Sigmoid colon (tissue), 6 donors: ENCODE measurements at regions not wholly inside any gene's neighbourhood (a gene's known extent, or its start where the extent isn't known, plus 50 kb on each side); places are given as distances from the start of the nearest gene placed in this dataset.

Source experiments
- DNase-seq: peaks from one replicate; pipeline ENCODE4 v3.0.0-alpha.2; 2019
- H3K27ac ChIP-seq, 4 donors: fragments of 200-600 bp; sonication (generic); one replicate each; pipeline ENCODE4 v1.5.1; 2016 to 2019; ENCODE audit warnings: mild to moderate bottlenecking in 1 of 4
- H3K27me3 ChIP-seq, 3 donors: fragments of 200-600 bp; sonication (generic); one replicate each; pipeline ENCODE4 v1.5.1; 2019; ENCODE audit warnings: mild to moderate bottlenecking in 1 of 3
- H3K36me3 ChIP-seq, 4 donors: fragments of 200-600 bp; sonication (generic); one replicate each; pipeline ENCODE4 v1.5.1; 2016 to 2019
- H3K4me1 ChIP-seq, 4 donors: fragments of 200-600 bp; sonication (generic); one replicate each; pipeline ENCODE4 v1.5.1; 2017 to 2019
- H3K4me3 ChIP-seq, 4 donors: fragments of 200-600 bp; sonication (generic); one replicate each; pipeline ENCODE4 v1.5.1; 2017 to 2019; ENCODE audit warnings: mild to moderate bottlenecking in 2 of 4, moderate library complexity in 1 of 4
- H3K9me3 ChIP-seq, 4 donors: fragments of 200-600 bp in 3 of 4; sonication (generic) in 3 of 4; one replicate each; pipeline versions ENCODE4 v1.5.1 to v1.6.1; 2013 to 2019
- EP300 ChIP-seq, 4 donors: sonication (generic); formaldehyde crosslinking; IDR thresholded peaks; one replicate each; pipeline ENCODE4 v1.6.1; 2017; ENCODE audit warnings: antibody characterized with exemption in 4 of 4
- POLR2A ChIP-seq, 2 donors: fragments of 450-650 bp; IDR thresholded peaks; one replicate each; pipeline ENCODE4 v1.6.1; 2016; ENCODE audit warnings: antibody characterized with exemption in 2 of 2, mild to moderate bottlenecking in 2 of 2, moderate library complexity in 2 of 2
- POLR2AphosphoS5 ChIP-seq, 4 donors: sonication (generic); formaldehyde crosslinking; IDR thresholded peaks; one replicate each; pipeline ENCODE4 v1.6.1; 2017; ENCODE audit warnings: antibody characterized with exemption in 4 of 4
- WGBS, 2 donors: extraction: QIAGEN DNeasy Blood & Tissue Kit; methylation state at CpG; one replicate each; pipeline ENCODE4 v1.1.7; 2013; 5-methylcytosine and 5-hydroxymethylcytosine counted together
- intact Hi-C: fragments of 100-400 bp; cut with DNase I; formaldehyde crosslinking; loops from one replicate; pipeline ENCODE4 v1.15.1; 2023
- TF ChIP-seq, protein P1 (sequence below), 4 experiments: fragments of 450-650 bp in 3 of 4; fragments of 200-600 bp in 1 of 4; IDR thresholded peaks; one replicate each; pipeline ENCODE4 v1.5.1; 2016 to 2019; ENCODE audit warnings: antibody characterized with exemption in 4 of 4, mild to moderate bottlenecking in 3 of 4, moderate library complexity in 2 of 4
- donor health status: healthy with polysubstance abuse.
- donor health status: healthy.

GRCh38 chr5:130643321-130643720 is 521.7 kb downstream of the HINT1 start:
- no peaks in the 10 kb centered on the region for H3K36me3 ChIP-seq
- intact Hi-C loops: no loop called here
- DNase-seq: no peak
- H3K4me3 ChIP-seq: no peak overlapping the region
- TF ChIP-seq POLR2A (IDR thresholded peaks at IDR 0.05): no peak
- TF ChIP-seq, protein P1, sequence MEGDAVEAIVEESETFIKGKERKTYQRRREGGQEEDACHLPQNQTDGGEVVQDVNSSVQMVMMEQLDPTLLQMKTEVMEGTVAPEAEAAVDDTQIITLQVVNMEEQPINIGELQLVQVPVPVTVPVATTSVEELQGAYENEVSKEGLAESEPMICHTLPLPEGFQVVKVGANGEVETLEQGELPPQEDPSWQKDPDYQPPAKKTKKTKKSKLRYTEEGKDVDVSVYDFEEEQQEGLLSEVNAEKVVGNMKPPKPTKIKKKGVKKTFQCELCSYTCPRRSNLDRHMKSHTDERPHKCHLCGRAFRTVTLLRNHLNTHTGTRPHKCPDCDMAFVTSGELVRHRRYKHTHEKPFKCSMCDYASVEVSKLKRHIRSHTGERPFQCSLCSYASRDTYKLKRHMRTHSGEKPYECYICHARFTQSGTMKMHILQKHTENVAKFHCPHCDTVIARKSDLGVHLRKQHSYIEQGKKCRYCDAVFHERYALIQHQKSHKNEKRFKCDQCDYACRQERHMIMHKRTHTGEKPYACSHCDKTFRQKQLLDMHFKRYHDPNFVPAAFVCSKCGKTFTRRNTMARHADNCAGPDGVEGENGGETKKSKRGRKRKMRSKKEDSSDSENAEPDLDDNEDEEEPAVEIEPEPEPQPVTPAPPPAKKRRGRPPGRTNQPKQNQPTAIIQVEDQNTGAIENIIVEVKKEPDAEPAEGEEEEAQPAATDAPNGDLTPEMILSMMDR (IDR thresholded peaks at IDR 0.05): no peak
- no peak for TF ChIP-seq EP300 (IDR thresholded peaks at IDR 0.05)
- TF ChIP-seq POLR2AphosphoS5 (IDR thresholded peaks at IDR 0.05): no peak
- H3K9me3 ChIP-seq: peaks cover 0 to 4% (median 0%) of the 10 kb centered on the region in 4 donors
- 91% methylated on average over 5 of the region's 5 CpGs for WGBS, 2 donors
- H3K27ac ChIP-seq: no peak overlapping the region
- no peaks in the 10 kb centered on the region for H3K4me1 ChIP-seq
- no peaks in the 10 kb centered on the region for H3K27me3 ChIP-seq

DNA sequence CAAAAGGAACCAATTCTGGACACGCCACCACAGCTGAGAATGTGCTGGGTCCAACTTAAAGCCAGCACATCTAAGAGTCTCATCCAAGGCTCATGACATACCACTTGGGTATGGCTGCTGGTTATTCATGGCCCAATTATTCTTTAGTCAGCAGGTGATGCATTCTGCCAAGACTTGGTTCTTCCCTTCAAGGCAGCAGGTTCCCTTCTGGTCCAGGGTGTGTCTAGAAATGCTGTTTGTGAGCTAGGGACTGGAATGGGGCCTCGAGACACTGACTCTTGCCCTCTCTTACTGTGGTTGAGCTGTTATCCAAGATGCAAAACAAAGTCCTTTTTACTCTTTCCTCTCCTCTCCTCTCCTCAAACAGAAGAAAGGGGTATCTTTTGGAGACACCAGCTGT is 522.6 kb downstream of the HINT1 start:
- no peak overlapping the region for H3K27ac ChIP-seq
- H3K4me1 ChIP-seq: no peaks in the 10 kb centered on the region
- H3K27me3 ChIP-seq: no peaks in the 10 kb centered on the region
- no peak for DNase-seq
- H3K4me3 ChIP-seq: no peak overlapping the region
- 62 to 77% methylated on average over 2 of the region's 2 CpGs for WGBS, 2 donors
- H3K9me3 ChIP-seq: peaks cover 0 to 4% (median 0%) of the 10 kb centered on the region in 4 donors
- TF ChIP-seq, protein P1 (IDR thresholded peaks at IDR 0.05): no peak
- TF ChIP-seq POLR2A (IDR thresholded peaks at IDR 0.05) (no peak), EP300 (IDR thresholded peaks at IDR 0.05) (no peak), POLR2AphosphoS5 (IDR thresholded peaks at IDR 0.05) (no peak)
- intact Hi-C loops: no loop called here
- H3K36me3 ChIP-seq: no peaks in the 10 kb centered on the region

GRCh38 chr5:130627145-130627544 is 537.9 kb downstream of the HINT1 start:
- TF ChIP-seq, protein P1 (IDR thresholded peaks at IDR 0.05): no peak
- TF ChIP-seq EP300 (IDR thresholded peaks at IDR 0.05): no peak
- TF ChIP-seq POLR2AphosphoS5 (IDR thresholded peaks at IDR 0.05): no peak
- TF ChIP-seq POLR2A (IDR thresholded peaks at IDR 0.05): no peak
- H3K27ac ChIP-seq: no peak overlapping the region
- intact Hi-C loops: no loop called here
- H3K4me3 ChIP-seq: no peak overlapping the region
- no peaks in the 10 kb centered on the region for H3K4me1 ChIP-seq
- no peaks in the 10 kb centered on the region for H3K36me3 ChIP-seq
- no peak for DNase-seq
- H3K9me3 ChIP-seq: peaks cover 0 to 7% (median under 1%) of the 10 kb centered on the region in 4 donors
- no peaks in the 10 kb centered on the region for H3K27me3 ChIP-seq

- intact Hi-C loops: no loop called here
- Histone ChIP-seq H3K4me1 (no peaks in the 10 kb centered on the region), H3K4me3 (no peak overlapping the region), H3K36me3 (no peaks in the 10 kb centered on the region), H3K9me3 (peaks cover 0 to under 1% (median 0%) of the 10 kb centered on the region in 4 donors), H3K27ac (no peak overlapping the region), H3K27me3 (no peaks in the 10 kb centered on the region)
- TF ChIP-seq, protein P1 (IDR thresholded peaks at IDR 0.05): no peak
- no peak for TF ChIP-seq POLR2A (IDR thresholded peaks at IDR 0.05)
- TF ChIP-seq POLR2AphosphoS5 (IDR thresholded peaks at IDR 0.05): no peak
- no peak for TF ChIP-seq EP300 (IDR thresholded peaks at IDR 0.05)
- DNase-seq: no peak
Observed at GRCh38 chr5:130624805-130625204, 540.3 kb downstream of the HINT1 start.

DNA sequence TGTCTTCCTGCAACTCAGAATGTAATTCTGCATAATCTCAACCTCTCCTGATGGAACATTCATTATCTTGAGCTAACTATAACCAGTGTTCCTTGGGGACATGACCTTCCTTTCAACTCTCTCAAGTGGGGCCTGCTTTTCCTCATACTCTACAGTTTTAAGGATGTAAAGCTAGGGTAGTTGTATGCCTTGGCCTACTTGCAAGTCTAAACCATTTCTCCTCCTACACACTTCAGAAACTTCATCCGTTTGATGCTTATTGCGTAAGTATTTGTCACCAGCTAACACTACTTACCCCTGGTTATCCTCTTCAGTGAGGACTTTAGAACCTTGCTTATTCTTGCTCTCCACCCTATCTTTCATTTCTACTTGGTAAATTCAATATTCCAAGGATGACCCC is 548.9 kb downstream of the HINT1 start:
- Histone ChIP-seq H3K27ac (no peak overlapping the region), H3K4me1 (no peaks in the 10 kb centered on the region), H3K27me3 (no peaks in the 10 kb centered on the region), H3K9me3 (no peaks in the 10 kb centered on the region), H3K36me3 (no peaks in the 10 kb centered on the region), H3K4me3 (no peak overlapping the region)
- intact Hi-C loops: no loop called here
- 84 to 93% methylated on average over 2 of the region's 2 CpGs for WGBS, 2 donors
- TF ChIP-seq POLR2A (IDR thresholded peaks at IDR 0.05) (no peak), POLR2AphosphoS5 (IDR thresholded peaks at IDR 0.05) (no peak)
- TF ChIP-seq, protein P1 (IDR thresholded peaks at IDR 0.05): no peak
- DNase-seq: no peak
